Right lobe of liver (tissue), 6 donors: ENCODE measurements at regions not wholly inside any gene's neighbourhood (a gene's known extent, or its start where the extent isn't known, plus 50 kb on each side); places are given as distances from the start of the nearest gene placed in this dataset.

Experiments used
- ATAC-seq, 4 donors: fragments of 200-7000 bp; cut with Tn5 transposase; one replicate each; pipeline ENCODE4 v1.9.1; 2020; ENCODE audit warnings: mild to moderate bottlenecking in 4 of 4, moderate library complexity in 4 of 4
- DNase-seq, 3 donors: peaks; one replicate each; pipeline ENCODE4 v3.0.0-alpha.2; 2020
- H3K27ac ChIP-seq, 3 donors: fragments of 200-600 bp; one replicate each; pipeline ENCODE4 v1.8.0; 2022
- H3K27me3 ChIP-seq, 2 donors: fragments of 200-600 bp; one replicate each; pipeline ENCODE4 v1.8.0; 2022
- H3K36me3 ChIP-seq, 4 donors: fragments of 200-600 bp; sonication (generic) in 1 of 4; one replicate each; pipeline versions ENCODE4 v1.5.1 to v1.8.0; 2017 to 2022; ENCODE audit warnings: control low read depth in 1 of 4
- H3K4me1 ChIP-seq, 4 donors: fragments of 200-600 bp; sonication (generic) in 1 of 4; one replicate each; pipeline versions ENCODE4 v1.5.1 to v1.8.0; 2017 to 2022; ENCODE audit warnings: control low read depth in 1 of 4
- H3K4me3 ChIP-seq, 3 donors: fragments of 200-600 bp; one replicate each; pipeline ENCODE4 v1.8.0; 2022
- H3K9me3 ChIP-seq, 4 donors: fragments of 200-600 bp; sonication (generic) in 1 of 4; one replicate each; pipeline versions ENCODE4 v1.5.1 to v1.8.0; 2017 to 2022; ENCODE audit warnings: control low read depth in 1 of 4
- POLR2A ChIP-seq: fragments of 450-650 bp; IDR thresholded peaks from one replicate; pipeline ENCODE4 v1.6.1; 2017; ENCODE audit warnings: antibody characterized with exemption, mild to moderate bottlenecking
- WGBS: methylation state at CpG from one replicate; pipeline ENCODE4 v1.1.6; 2018; ENCODE audit warnings: low coverage, low lambda C conversion rate; ENCODE audit not compliant: insufficient coverage; ENCODE audit errors: missing lambda C conversion rate; 5-methylcytosine and 5-hydroxymethylcytosine counted together
- intact Hi-C, 2 donors: fragments of 100-400 bp; cut with DNase I; formaldehyde crosslinking; loops; one replicate each; pipeline versions ENCODE4 v1.11.2 to v1.14.1; 2022
- TF ChIP-seq, protein P1 (sequence below), 4 donors: fragments of 200-600 bp in 3 of 4; fragments of 450-650 bp in 1 of 4; IDR thresholded peaks; one replicate each; pipeline versions ENCODE4 v1.5.1 to v1.8.0; 2016 to 2022; ENCODE audit warnings: antibody characterized with exemption in 4 of 4, mild to moderate bottlenecking in 2 of 4
- donor health status: DM: no; HTN: yes; CAD: no.
- donor health status: DM: no; HTN: no; CAD: no.
- donor health status: DM: no; HTN: no; CAD: no.
- donor health status: DM: no; HTN: yes; CAD: no.
- donor health status: DM: no; HTN: yes; CAD: no.

GRCh38 chr6:47102331-47102730 is 60.2 kb upstream of the ADGRF1 start:
- ATAC-seq (no peak), DNase-seq (no peak)
- H3K27ac ChIP-seq: no peak overlapping the region
- intact Hi-C loops: no loop called here
- 66% methylated on average over 2 of the region's 5 CpGs for WGBS
- no peaks in the 10 kb centered on the region for H3K9me3 ChIP-seq
- no peak overlapping the region for H3K4me3 ChIP-seq
- no peaks in the 10 kb centered on the region for H3K4me1 ChIP-seq
- TF ChIP-seq, protein P1, sequence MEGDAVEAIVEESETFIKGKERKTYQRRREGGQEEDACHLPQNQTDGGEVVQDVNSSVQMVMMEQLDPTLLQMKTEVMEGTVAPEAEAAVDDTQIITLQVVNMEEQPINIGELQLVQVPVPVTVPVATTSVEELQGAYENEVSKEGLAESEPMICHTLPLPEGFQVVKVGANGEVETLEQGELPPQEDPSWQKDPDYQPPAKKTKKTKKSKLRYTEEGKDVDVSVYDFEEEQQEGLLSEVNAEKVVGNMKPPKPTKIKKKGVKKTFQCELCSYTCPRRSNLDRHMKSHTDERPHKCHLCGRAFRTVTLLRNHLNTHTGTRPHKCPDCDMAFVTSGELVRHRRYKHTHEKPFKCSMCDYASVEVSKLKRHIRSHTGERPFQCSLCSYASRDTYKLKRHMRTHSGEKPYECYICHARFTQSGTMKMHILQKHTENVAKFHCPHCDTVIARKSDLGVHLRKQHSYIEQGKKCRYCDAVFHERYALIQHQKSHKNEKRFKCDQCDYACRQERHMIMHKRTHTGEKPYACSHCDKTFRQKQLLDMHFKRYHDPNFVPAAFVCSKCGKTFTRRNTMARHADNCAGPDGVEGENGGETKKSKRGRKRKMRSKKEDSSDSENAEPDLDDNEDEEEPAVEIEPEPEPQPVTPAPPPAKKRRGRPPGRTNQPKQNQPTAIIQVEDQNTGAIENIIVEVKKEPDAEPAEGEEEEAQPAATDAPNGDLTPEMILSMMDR (IDR thresholded peaks at IDR 0.05): no peak
- H3K27me3 ChIP-seq: no peaks in the 10 kb centered on the region
- H3K36me3 ChIP-seq: no peaks in the 10 kb centered on the region

- TF ChIP-seq, protein P1 (IDR thresholded peaks at IDR 0.05): no peak
- no peak for TF ChIP-seq POLR2A
- Histone ChIP-seq H3K27ac (no peak overlapping the region), H3K36me3 (no peaks in the 10 kb centered on the region), H3K9me3 (no peaks in the 10 kb centered on the region), H3K4me3 (no peak overlapping the region), H3K4me1 (no peaks in the 10 kb centered on the region), H3K27me3 (no peaks in the 10 kb centered on the region)
- no peak for DNase-seq
- 54% methylated on average over 6 of the region's 6 CpGs for WGBS
- ATAC-seq: peak in 1 of 4 donors; percentile 16
- intact Hi-C loops: loop anchor here (5.0 kb wide), 2 partner anchors 209 to 214 kb away; partner anchors contain the start of gene TNFRSF21 (in 1 of the 2)
These were observed 56.5 kb upstream of the ADGRF1 start for GRCh38 chr6:47098570-47098993.

- Histone ChIP-seq H3K27ac (no peak overlapping the region), H3K4me3 (no peak overlapping the region), H3K4me1 (no peaks in the 10 kb centered on the region), H3K36me3 (no peaks in the 10 kb centered on the region), H3K27me3 (no peaks in the 10 kb centered on the region), H3K9me3 (no peaks in the 10 kb centered on the region)
- 33% methylated on average over 8 of the region's 8 CpGs for WGBS
- DNase-seq: peak in 2 of 3 donors; percentile 41 to 66
- no peak for TF ChIP-seq POLR2A
- TF ChIP-seq, protein P1 (IDR thresholded peaks at IDR 0.05): peak; percentile 61 to 73 (median 70)
- ATAC-seq: peak; percentile 92 to 98 (median 96)
- intact Hi-C loops: loop anchor here (5.0 kb wide), 2 partner anchors 210 to 215 kb away; partner anchors contain the start of gene TNFRSF21 (in 1 of the 2)
These were observed 55.2 kb upstream of the ADGRF1 start for GRCh38 chr6:47097092-47097945.

GRCh38 chr6:47096211-47096895 is 54.2 kb upstream of the ADGRF1 start:
- Histone ChIP-seq H3K9me3 (no peaks in the 10 kb centered on the region), H3K4me3 (no peak overlapping the region), H3K27me3 (no peaks in the 10 kb centered on the region), H3K4me1 (no peaks in the 10 kb centered on the region), H3K36me3 (no peaks in the 10 kb centered on the region), H3K27ac (no peak overlapping the region)
- ATAC-seq: peak in 1 of 4 donors; percentile 8
- WGBS: 66% methylated on average over 8 of the region's 9 CpGs
- intact Hi-C loops: loop anchor here (5.0 kb wide), 2 partner anchors 211 to 216 kb away; partner anchors contain the start of gene TNFRSF21 (in 1 of the 2)
- no peak for TF ChIP-seq POLR2A
- TF ChIP-seq, protein P1 (IDR thresholded peaks at IDR 0.05): no peak
- no peak for DNase-seq
